ENCODE measurements at regions not wholly inside any gene's neighbourhood (a gene's known extent, or its start where the extent isn't known, plus 50 kb on each side); places are given as distances from the start of the nearest gene placed in this dataset.

DNA sequence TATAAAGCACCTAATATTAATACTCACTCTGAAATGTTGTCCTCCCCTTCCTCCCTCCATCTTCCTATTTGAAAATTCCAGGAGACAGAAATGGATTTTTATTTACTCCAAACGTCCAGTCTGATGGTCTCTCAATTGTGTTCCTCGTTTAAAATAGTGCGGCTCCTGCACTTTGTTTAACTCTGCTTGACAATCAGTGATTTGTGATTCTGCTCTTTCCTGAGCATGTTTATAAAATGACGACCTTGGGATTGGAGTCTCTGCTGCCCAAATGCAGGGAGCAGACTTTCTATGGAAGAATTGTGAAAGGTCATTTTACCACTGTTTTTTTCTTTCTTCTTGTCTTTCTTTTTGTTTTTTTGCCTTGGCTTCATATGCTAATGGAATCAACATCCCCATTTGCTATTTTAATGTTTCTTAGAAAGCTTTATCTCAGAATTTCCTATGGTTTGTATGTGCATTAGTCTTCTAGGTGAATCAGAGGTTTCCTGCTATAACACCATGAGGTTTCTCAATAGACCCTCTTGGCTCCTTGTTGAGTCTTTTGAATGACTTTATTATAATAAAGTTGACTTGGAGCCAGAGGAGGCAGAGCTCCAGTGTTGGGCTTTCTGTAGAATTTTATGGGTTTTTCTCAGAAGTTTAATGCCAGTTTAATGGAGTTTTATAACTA lies 376.5 kb downstream of the CDH11 start:
- intact Hi-C loops (cut with DNase I) = no loop called here
- H3K4me3 ChIP-seq = no peak overlapping the region
- H3K9me3 ChIP-seq = no peaks in the 10 kb centered on the region
- DNase-seq = no peak
- H3K36me3 ChIP-seq = no peaks in the 10 kb centered on the region
- peaks cover 0 to 25% (median 20%) of the 10 kb centered on the region in 4 donors for H3K4me1 ChIP-seq
- H3K27ac ChIP-seq = no peak overlapping the region
- TF ChIP-seq EP300 (IDR thresholded peaks at IDR 0.05) (no peak), POLR2AphosphoS5 (IDR thresholded peaks at IDR 0.05) (peak in 2 of 4 donors; percentile 20 to 26)
- 15 to 29% methylated on average over 4 of the region's 4 CpGs for WGBS, 2 donors
- no peaks in the 10 kb centered on the region for H3K27me3 ChIP-seq

DNA sequence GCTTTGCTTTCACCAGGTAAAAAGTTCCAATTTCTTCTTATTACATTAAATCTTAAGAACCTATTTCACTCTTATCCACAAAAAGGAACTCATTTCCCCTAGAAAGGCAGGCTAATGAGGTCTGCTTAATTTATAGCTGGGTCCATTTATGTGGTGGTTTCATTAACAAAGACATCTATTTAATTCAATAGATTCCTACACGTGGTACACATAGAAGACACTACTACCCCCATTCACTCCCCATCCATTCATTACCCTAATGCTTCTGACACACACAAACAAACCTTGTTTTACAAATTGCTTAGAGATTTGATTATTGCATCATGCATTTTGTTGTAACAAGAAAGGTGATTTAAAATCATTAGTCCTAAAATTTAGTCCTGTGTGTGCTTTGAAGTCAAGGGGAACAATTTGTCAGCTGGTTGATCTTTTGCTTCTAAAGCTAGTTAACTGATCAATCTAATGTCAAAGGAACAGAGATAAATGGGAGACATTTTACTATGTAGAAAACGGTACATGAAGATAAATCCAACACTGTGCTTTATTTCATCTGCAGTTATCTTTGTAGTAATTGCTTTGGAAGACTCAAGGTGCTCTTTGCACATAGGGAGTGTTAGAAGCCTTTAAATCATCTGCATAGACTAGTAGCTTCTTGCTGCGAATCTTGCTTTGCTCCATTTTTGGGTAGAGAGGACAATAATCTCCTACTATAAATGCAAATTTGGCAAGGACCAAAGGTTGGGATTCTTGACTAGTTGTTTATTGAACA lies 379.2 kb downstream of the CDH11 start:
- Histone ChIP-seq H3K36me3 (no peaks in the 10 kb centered on the region), H3K4me1 (peaks cover 0 to 25% (median 20%) of the 10 kb centered on the region in 4 donors)
- intact Hi-C loops (cut with DNase I) = no loop called here

DNA sequence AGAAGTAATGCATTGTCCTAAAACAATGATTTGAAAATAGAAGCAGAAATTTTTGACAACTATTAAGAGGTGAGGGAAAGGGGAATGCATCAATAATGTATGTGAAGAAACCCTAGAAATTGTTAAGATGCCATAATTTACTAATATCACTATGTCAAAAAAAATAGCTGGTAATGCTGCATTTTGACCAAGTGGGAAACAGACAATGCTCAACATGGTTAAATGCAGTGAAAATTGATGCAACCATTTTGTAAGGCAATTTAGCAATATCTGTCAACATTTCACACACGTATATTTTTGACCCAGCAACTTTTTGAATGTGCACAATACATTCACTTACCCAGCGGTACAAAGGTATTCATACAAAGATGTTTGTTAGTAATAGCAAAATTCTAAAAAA lies 381.6 kb downstream of the CDH11 start:
- Histone ChIP-seq H3K4me3 (no peak overlapping the region), H3K4me1 (peaks cover 0 to 10% (median 8%) of the 10 kb centered on the region in 4 donors), H3K36me3 (no peaks in the 10 kb centered on the region), H3K9me3 (no peaks in the 10 kb centered on the region), H3K27ac (no peak overlapping the region), H3K27me3 (no peaks in the 10 kb centered on the region)
- 63 to 90% methylated on average over 2 of the region's 2 CpGs for WGBS, 2 donors
- intact Hi-C loops (cut with DNase I) = no loop called here
- TF ChIP-seq, protein P1, sequence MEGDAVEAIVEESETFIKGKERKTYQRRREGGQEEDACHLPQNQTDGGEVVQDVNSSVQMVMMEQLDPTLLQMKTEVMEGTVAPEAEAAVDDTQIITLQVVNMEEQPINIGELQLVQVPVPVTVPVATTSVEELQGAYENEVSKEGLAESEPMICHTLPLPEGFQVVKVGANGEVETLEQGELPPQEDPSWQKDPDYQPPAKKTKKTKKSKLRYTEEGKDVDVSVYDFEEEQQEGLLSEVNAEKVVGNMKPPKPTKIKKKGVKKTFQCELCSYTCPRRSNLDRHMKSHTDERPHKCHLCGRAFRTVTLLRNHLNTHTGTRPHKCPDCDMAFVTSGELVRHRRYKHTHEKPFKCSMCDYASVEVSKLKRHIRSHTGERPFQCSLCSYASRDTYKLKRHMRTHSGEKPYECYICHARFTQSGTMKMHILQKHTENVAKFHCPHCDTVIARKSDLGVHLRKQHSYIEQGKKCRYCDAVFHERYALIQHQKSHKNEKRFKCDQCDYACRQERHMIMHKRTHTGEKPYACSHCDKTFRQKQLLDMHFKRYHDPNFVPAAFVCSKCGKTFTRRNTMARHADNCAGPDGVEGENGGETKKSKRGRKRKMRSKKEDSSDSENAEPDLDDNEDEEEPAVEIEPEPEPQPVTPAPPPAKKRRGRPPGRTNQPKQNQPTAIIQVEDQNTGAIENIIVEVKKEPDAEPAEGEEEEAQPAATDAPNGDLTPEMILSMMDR (IDR thresholded peaks at IDR 0.05) = no peak
- TF ChIP-seq EP300 (IDR thresholded peaks at IDR 0.05) = no peak
- TF ChIP-seq POLR2A (IDR thresholded peaks at IDR 0.05) = no peak
- TF ChIP-seq POLR2AphosphoS5 (IDR thresholded peaks at IDR 0.05) = no peak
- DNase-seq = no peak

More for the DNA sequence above, 379.2 kb downstream of the CDH11 start:
- H3K27me3 ChIP-seq = no peaks in the 10 kb centered on the region
- WGBS, 2 donors = 65 to 72% methylated on average over 3 of the region's 3 CpGs
- H3K4me3 ChIP-seq = no peak overlapping the region
- DNase-seq = no peak
- no peaks in the 10 kb centered on the region for H3K9me3 ChIP-seq
- TF ChIP-seq POLR2AphosphoS5 (IDR thresholded peaks at IDR 0.05) = no peak
- TF ChIP-seq POLR2A (IDR thresholded peaks at IDR 0.05) = no peak
- no peak for TF ChIP-seq EP300 (IDR thresholded peaks at IDR 0.05)
- TF ChIP-seq, protein P1 (IDR thresholded peaks at IDR 0.05) = no peak
- no peak overlapping the region for H3K27ac ChIP-seq

DNA sequence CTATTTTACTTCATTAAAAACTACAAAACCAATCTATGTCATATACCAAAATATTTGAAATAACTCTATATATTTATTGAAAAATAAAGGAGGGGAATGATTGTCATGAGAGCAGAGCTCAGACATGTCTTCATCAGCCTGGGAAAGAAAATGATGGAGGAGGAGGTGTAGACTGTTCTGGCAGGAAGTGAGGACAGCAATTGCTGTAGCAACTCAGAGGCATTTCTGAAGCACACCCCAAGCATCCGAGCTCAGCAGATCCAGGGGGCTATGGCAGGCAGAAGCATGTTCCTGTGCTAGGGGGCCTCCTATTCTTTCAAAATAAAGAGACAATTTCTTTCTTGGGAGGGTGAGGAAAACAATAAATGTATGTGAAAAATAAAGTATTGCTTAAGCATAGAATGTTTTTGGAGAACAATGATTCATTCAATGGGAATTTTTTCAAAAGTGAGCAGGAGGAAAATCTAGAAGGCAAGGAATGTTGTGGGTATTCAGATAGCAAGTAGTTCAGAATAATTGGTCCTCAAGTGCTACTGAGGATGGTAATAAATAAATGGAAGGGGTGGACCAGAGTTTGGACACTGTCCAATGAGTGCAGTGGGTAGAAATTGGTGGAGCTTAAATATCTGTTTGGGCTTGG lies 383.4 kb downstream of the CDH11 start:
- DNase-seq = no peak
- intact Hi-C loops (cut with DNase I) = no loop called here
- no peaks in the 10 kb centered on the region for H3K36me3 ChIP-seq
- no peaks in the 10 kb centered on the region for H3K9me3 ChIP-seq
- TF ChIP-seq POLR2A (IDR thresholded peaks at IDR 0.05) = no peak
- no peak for TF ChIP-seq POLR2AphosphoS5 (IDR thresholded peaks at IDR 0.05)
- TF ChIP-seq, protein P1 (IDR thresholded peaks at IDR 0.05) = no peak
- TF ChIP-seq EP300 (IDR thresholded peaks at IDR 0.05) = no peak
- WGBS, 2 donors = 83 to 86% methylated on average over 1 of the region's 1 CpG
- H3K27ac ChIP-seq = no peak overlapping the region
- H3K4me1 ChIP-seq = no peaks in the 10 kb centered on the region
- no peak overlapping the region for H3K4me3 ChIP-seq
- no peaks in the 10 kb centered on the region for H3K27me3 ChIP-seq

DNA sequence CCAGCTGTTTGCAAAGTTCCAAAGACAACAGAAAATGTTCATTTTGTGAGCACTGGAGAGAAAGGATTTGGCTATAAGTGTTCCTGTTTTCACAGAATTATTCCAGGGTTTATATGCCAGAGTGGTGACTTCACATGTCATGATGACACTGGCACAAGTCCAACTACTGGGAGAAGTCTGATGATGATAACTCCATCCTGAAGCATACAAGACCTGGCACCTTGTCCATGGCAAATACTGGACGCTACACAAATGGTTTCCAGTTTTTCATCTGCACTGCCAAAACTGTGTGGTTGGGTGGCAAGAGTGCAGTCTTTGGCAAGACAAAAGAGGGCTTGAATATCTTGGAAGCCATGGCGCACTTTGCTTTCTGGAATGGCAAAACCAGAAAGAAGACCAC lies 385.0 kb downstream of the CDH11 start:
- H3K4me3 ChIP-seq = no peak overlapping the region
- H3K4me1 ChIP-seq = no peaks in the 10 kb centered on the region
- DNase-seq = no peak
- intact Hi-C loops (cut with DNase I) = no loop called here
- H3K27ac ChIP-seq = no peak overlapping the region
- no peaks in the 10 kb centered on the region for H3K9me3 ChIP-seq
- no peak for TF ChIP-seq EP300 (IDR thresholded peaks at IDR 0.05)
- TF ChIP-seq, protein P1 (IDR thresholded peaks at IDR 0.05) = no peak
- TF ChIP-seq POLR2A (IDR thresholded peaks at IDR 0.05) = no peak
- TF ChIP-seq POLR2AphosphoS5 (IDR thresholded peaks at IDR 0.05) = no peak
- no peaks in the 10 kb centered on the region for H3K36me3 ChIP-seq
- WGBS, 2 donors = 83 to 90% methylated on average over 2 of the region's 2 CpGs
- no peaks in the 10 kb centered on the region for H3K27me3 ChIP-seq
